Esophagus squamous epithelium (tissue), 4 donors: ENCODE measurements at regions not wholly inside any gene's neighbourhood (a gene's known extent, or its start where the extent isn't known, plus 50 kb on each side); places are given as distances from the start of the nearest gene placed in this dataset.

Experiments
- CTCF ChIP-seq, 6 experiments: fragments of 450-650 bp in 4 of 6; fragments of 200-600 bp in 2 of 6; sonication (generic) in 2 of 6; IDR thresholded peaks; one replicate each; pipeline ENCODE4 v1.5.1; 2016 to 2019; ENCODE audit warnings: antibody characterized with exemption in 6 of 6, mild to moderate bottlenecking in 4 of 6, moderate library complexity in 4 of 6
- POLR2A ChIP-seq, 4 donors: fragments of 450-650 bp; IDR thresholded peaks; one replicate each; pipeline ENCODE4 v1.6.1; 2017; ENCODE audit warnings: antibody characterized with exemption in 4 of 4, mild to moderate bottlenecking in 4 of 4, moderate library complexity in 3 of 4

GRCh38 chr5:87906962-87907361, 361.7 kb downstream of the TMEM161B start:
- TF ChIP-seq POLR2A (IDR thresholded peaks at IDR 0.05): no peak
- no peak for TF ChIP-seq CTCF (IDR thresholded peaks at IDR 0.05)
